ENCODE measurements at regions not wholly inside any gene's neighbourhood (a gene's known extent, or its start where the extent isn't known, plus 50 kb on each side); places are given as distances from the start of the nearest gene placed in this dataset.

DNA sequence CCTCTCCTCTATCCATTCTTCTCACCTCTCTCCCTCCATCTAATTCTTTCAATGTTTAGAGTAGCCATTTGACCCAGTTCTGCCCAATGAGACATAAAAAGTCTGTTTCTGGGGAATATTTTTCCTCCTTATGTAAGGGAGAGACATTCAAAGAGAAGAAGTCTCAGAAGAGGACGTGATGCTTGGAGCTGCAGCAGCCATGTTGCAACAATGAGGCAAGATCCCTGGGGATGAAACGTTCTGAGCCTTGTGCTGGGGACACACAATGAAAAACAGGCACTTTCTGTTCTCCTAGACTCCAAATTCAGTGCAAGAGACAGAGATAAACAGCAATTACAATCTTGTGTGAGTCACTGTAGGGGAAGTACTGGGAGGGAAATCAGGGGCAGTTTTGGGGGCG lies 130.8 kb downstream of the FOXL1 start:
- Histone ChIP-seq H3K9me3 (ENCODE audit: insufficient read depth, low read depth, low read length) (no peaks in the 10 kb centered on the region), H3K27me3 (ENCODE audit: insufficient read depth, low read length) (peaks cover 9% of the 10 kb centered on the region), H3K4me1 (ENCODE audit: insufficient read depth, low read length) (no peaks in the 10 kb centered on the region), H2AFZ (ENCODE audit: low read depth, low read length) (no peak overlapping the region), H3K9ac (ENCODE audit: low read length) (no peak overlapping the region), H3K79me2 (ENCODE audit: insufficient read depth, low read length) (no peaks in the 10 kb centered on the region), H3K4me2 (ENCODE audit: low read length) (no peak overlapping the region), H3K4me3 (ENCODE audit: insufficient read depth, low read depth, low read length) (no peak overlapping the region), H3K36me3 (ENCODE audit: insufficient read depth, low read length) (no peaks in the 10 kb centered on the region), H4K20me1 (ENCODE audit: insufficient read depth, low read length) (no peaks in the 10 kb centered on the region), H3K27ac (ENCODE audit: low read depth, low read length) (no peak overlapping the region)
- peaks cover 27% of the 10 kb centered on the region for H3K27me3 Mint-ChIP-seq (ENCODE audit: low read depth, unreplicated experiment)
- H3K36me3 Mint-ChIP-seq (ENCODE audit: low read depth, unreplicated experiment), result no peaks in the 10 kb centered on the region
- no peak overlapping the region for H3K27ac Mint-ChIP-seq (ENCODE audit: unreplicated experiment)
- H3K4me3 Mint-ChIP-seq (ENCODE audit: unreplicated experiment), result no peak overlapping the region
- H3K9me3 Mint-ChIP-seq (ENCODE audit: unreplicated experiment), result peaks cover 25% of the 10 kb centered on the region
- FAIRE-seq (no peak), DNase-seq (ENCODE audit: low read depth) (no peak)
- H3K4me1 Mint-ChIP-seq (ENCODE audit: low read depth, unreplicated experiment), result peaks cover 4% of the 10 kb centered on the region
- no peak for TF ChIP-seq EZH2 (IDR thresholded peaks at IDR 0.05; ENCODE audit: insufficient read depth, low read length)
- TF ChIP-seq, protein P1, sequence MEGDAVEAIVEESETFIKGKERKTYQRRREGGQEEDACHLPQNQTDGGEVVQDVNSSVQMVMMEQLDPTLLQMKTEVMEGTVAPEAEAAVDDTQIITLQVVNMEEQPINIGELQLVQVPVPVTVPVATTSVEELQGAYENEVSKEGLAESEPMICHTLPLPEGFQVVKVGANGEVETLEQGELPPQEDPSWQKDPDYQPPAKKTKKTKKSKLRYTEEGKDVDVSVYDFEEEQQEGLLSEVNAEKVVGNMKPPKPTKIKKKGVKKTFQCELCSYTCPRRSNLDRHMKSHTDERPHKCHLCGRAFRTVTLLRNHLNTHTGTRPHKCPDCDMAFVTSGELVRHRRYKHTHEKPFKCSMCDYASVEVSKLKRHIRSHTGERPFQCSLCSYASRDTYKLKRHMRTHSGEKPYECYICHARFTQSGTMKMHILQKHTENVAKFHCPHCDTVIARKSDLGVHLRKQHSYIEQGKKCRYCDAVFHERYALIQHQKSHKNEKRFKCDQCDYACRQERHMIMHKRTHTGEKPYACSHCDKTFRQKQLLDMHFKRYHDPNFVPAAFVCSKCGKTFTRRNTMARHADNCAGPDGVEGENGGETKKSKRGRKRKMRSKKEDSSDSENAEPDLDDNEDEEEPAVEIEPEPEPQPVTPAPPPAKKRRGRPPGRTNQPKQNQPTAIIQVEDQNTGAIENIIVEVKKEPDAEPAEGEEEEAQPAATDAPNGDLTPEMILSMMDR (IDR thresholded peaks at IDR 0.05; ENCODE audit: insufficient read depth, low read depth, low read length), result no peak

DNA sequence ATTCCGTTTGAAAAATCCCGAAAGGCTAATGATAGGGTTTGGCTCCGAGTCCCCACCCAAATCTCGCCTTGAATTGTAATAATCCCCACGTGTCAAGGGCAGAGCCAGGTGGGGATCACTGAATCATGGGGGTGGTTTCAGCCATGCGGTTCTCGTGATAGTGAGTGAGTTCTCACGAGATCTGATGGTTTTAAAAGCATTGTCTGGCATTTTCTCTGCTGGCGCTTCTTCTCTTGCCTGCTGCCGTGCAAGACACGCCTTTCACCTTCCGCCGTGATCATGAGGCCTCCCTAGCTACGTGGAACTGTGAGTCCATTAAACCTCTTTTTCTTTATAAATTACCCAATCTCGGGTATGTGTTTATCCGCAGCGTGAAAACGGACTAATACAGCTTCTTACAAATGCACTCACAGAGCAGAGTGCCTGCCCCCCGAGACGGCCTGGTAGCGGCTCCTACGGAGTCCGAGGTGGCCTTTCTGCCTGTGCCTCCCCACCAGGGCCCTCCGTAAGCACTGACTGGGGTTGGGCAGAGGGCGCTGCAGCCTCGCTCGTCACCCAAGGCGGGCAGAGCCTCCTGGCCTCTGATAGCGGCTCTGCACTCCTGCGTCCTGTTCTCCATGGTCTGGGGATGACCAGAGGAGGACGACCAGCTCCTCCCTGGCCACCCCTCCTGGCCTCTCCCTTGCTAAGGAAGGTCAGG lies 131.7 kb downstream of the FOXL1 start:
- Histone ChIP-seq H3K9ac (ENCODE audit: low read length) (no peak overlapping the region), H3K4me2 (ENCODE audit: low read length) (no peak overlapping the region)
- no peak overlapping the region for H3K27ac Mint-ChIP-seq (ENCODE audit: unreplicated experiment)

DNA sequence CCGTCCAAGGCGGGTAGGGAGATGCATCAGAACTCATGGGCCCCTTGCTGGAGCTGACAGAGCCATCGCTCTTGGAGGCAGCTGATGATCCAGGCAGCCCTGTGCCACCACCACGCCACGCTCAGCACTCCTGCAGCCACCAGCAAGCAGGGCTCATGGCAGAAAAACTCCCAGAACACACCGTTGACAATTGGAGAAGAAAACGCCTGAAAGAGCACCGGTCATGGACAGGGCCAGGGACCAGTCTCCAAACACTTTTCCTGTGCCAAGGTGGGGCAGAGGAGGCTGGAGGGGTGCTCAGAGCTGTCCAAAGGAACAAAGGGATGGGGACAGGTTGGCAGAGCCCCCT lies 132.2 kb downstream of the FOXL1 start:
- Histone ChIP-seq H4K20me1 (ENCODE audit: insufficient read depth, low read length) (no peaks in the 10 kb centered on the region), H3K4me3 (ENCODE audit: insufficient read depth, low read depth, low read length) (no peak overlapping the region), H3K9ac (ENCODE audit: low read length) (no peak overlapping the region), H3K79me2 (ENCODE audit: insufficient read depth, low read length) (no peaks in the 10 kb centered on the region), H3K36me3 (ENCODE audit: insufficient read depth, low read length) (no peaks in the 10 kb centered on the region), H2AFZ (ENCODE audit: low read depth, low read length) (no peak overlapping the region), H3K9me3 (ENCODE audit: insufficient read depth, low read depth, low read length) (no peaks in the 10 kb centered on the region), H3K4me1 (ENCODE audit: insufficient read depth, low read length) (no peaks in the 10 kb centered on the region), H3K4me2 (ENCODE audit: low read length) (no peak overlapping the region), H3K27ac (ENCODE audit: low read depth, low read length) (no peak overlapping the region), H3K27me3 (ENCODE audit: insufficient read depth, low read length) (peaks cover 9% of the 10 kb centered on the region)
- H3K27me3 Mint-ChIP-seq (ENCODE audit: low read depth, unreplicated experiment), result peaks cover 24% of the 10 kb centered on the region
- no peak overlapping the region for H3K4me3 Mint-ChIP-seq (ENCODE audit: unreplicated experiment)
- DNase-seq (ENCODE audit: low read depth), result no peak
- no peak for TF ChIP-seq EZH2 (IDR thresholded peaks at IDR 0.05; ENCODE audit: insufficient read depth, low read length)
- TF ChIP-seq, protein P1 (IDR thresholded peaks at IDR 0.05; ENCODE audit: insufficient read depth, low read depth, low read length), result no peak
- H3K4me1 Mint-ChIP-seq (ENCODE audit: low read depth, unreplicated experiment), result peaks cover 7% of the 10 kb centered on the region
- FAIRE-seq, result no peak
- peaks cover 23% of the 10 kb centered on the region for H3K9me3 Mint-ChIP-seq (ENCODE audit: unreplicated experiment)
- H3K36me3 Mint-ChIP-seq (ENCODE audit: low read depth, unreplicated experiment), result no peaks in the 10 kb centered on the region
- H3K27ac Mint-ChIP-seq (ENCODE audit: unreplicated experiment), result no peak overlapping the region

More for the DNA sequence above, 131.7 kb downstream of the FOXL1 start:
- FAIRE-seq (no peak), DNase-seq (ENCODE audit: low read depth) (no peak)
- H3K9me3 Mint-ChIP-seq (ENCODE audit: unreplicated experiment), result peaks cover 25% of the 10 kb centered on the region
- Histone ChIP-seq H3K79me2 (ENCODE audit: insufficient read depth, low read length) (no peaks in the 10 kb centered on the region), H3K27ac (ENCODE audit: low read depth, low read length) (no peak overlapping the region), H2AFZ (ENCODE audit: low read depth, low read length) (no peak overlapping the region), H3K36me3 (ENCODE audit: insufficient read depth, low read length) (no peaks in the 10 kb centered on the region), H3K4me3 (ENCODE audit: insufficient read depth, low read depth, low read length) (no peak overlapping the region), H3K9me3 (ENCODE audit: insufficient read depth, low read depth, low read length) (no peaks in the 10 kb centered on the region), H4K20me1 (ENCODE audit: insufficient read depth, low read length) (no peaks in the 10 kb centered on the region), H3K27me3 (ENCODE audit: insufficient read depth, low read length) (peaks cover 9% of the 10 kb centered on the region), H3K4me1 (ENCODE audit: insufficient read depth, low read length) (no peaks in the 10 kb centered on the region)
- peaks cover 24% of the 10 kb centered on the region for H3K27me3 Mint-ChIP-seq (ENCODE audit: low read depth, unreplicated experiment)
- no peaks in the 10 kb centered on the region for H3K36me3 Mint-ChIP-seq (ENCODE audit: low read depth, unreplicated experiment)
- H3K4me3 Mint-ChIP-seq (ENCODE audit: unreplicated experiment), result no peak overlapping the region
- TF ChIP-seq, protein P1 (IDR thresholded peaks at IDR 0.05; ENCODE audit: insufficient read depth, low read depth, low read length), result no peak
- TF ChIP-seq EZH2 (IDR thresholded peaks at IDR 0.05; ENCODE audit: insufficient read depth, low read length), result no peak
- H3K4me1 Mint-ChIP-seq (ENCODE audit: low read depth, unreplicated experiment), result peaks cover 7% of the 10 kb centered on the region

Measured in astrocyte (in vitro differentiated cells and primary cell).